DND-41 (cell line): ENCODE measurements at regions not wholly inside any gene's neighbourhood (a gene's known extent, or its start where the extent isn't known, plus 50 kb on each side); places are given as distances from the start of the nearest gene placed in this dataset.

Source experiments
- ATAC-seq: fragments of 200-7000 bp; cut with Tn5 transposase; 3 replicates; pipeline ENCODE4 v1.9.1; 2021; ENCODE audit warnings: low read depth; ENCODE audit not compliant: insufficient read depth
- DNase-seq: peaks from one replicate; pipeline ENCODE4 v3.0.0-alpha.2; 2020
- H2AFZ ChIP-seq: 2 replicates; pipeline ENCODE4 v1.6.0; 2012; ENCODE audit warnings: low read depth, low read length
- H3K27ac ChIP-seq: 2 replicates; pipeline ENCODE4 v1.5.1; 2012; ENCODE audit warnings: low read length, inconsistent platforms
- H3K27me3 ChIP-seq: fragments of 200-600 bp; sonication (generic); 2 replicates; pipeline ENCODE4 v1.6.0; 2012; ENCODE audit warnings: low read length, mild to moderate bottlenecking, inconsistent platforms; ENCODE audit not compliant: insufficient read depth, poor library complexity
- H3K36me3 ChIP-seq: 2 replicates; pipeline ENCODE4 v1.5.1; 2012; ENCODE audit warnings: low read length, inconsistent platforms; ENCODE audit not compliant: insufficient read depth
- H3K4me1 ChIP-seq: 2 replicates; pipeline ENCODE4 v1.5.1; 2012; ENCODE audit warnings: mild to moderate bottlenecking, low read length; ENCODE audit not compliant: insufficient read depth
- H3K4me2 ChIP-seq: 2 replicates; pipeline ENCODE4 v1.6.0; 2012; ENCODE audit warnings: mild to moderate bottlenecking, moderate library complexity, low read length, inconsistent platforms; ENCODE audit not compliant: insufficient read depth
- H3K4me3 ChIP-seq, 2 experiments: fragments of 200-600 bp in 1 of 2; shearing (Covaris generic) in 1 of 2; 2 replicates each; pipeline ENCODE4 v1.5.1; 2012 to 2016; ENCODE audit warnings: inconsistent platforms in 2 of 2, low read length in 2 of 2, mild to moderate bottlenecking in 2 of 2, low read depth in 1 of 2, moderate library complexity in 1 of 2
- H3K79me2 ChIP-seq: 2 replicates; pipeline ENCODE4 v1.6.0; 2012; ENCODE audit warnings: low read length, inconsistent platforms; ENCODE audit not compliant: insufficient read depth
- H3K9ac ChIP-seq: 2 replicates; pipeline ENCODE4 v1.6.0; 2012; ENCODE audit warnings: low read depth, mild to moderate bottlenecking, inconsistent platforms, low read length, moderate library complexity
- H3K9me3 ChIP-seq: 2 replicates; pipeline ENCODE4 v1.5.1; 2012; ENCODE audit warnings: low read length, moderate library complexity, mild to moderate bottlenecking, inconsistent platforms; ENCODE audit not compliant: insufficient read depth, severe bottlenecking
- H4K20me1 ChIP-seq: 2 replicates; pipeline ENCODE4 v1.6.0; 2012; ENCODE audit warnings: low read length; ENCODE audit not compliant: insufficient read depth
- EZH2 ChIP-seq: IDR thresholded peaks from 3 replicates; pipeline ENCODE4 v1.6.1; 2012; ENCODE audit warnings: borderline replicate concordance, low read depth, mild to moderate bottlenecking, moderate library complexity, low read length, inconsistent platforms; ENCODE audit not compliant: severe bottlenecking
- TF ChIP-seq, protein P1 (sequence below): IDR thresholded peaks from 2 replicates; pipeline ENCODE4 v1.5.1; 2012; ENCODE audit warnings: borderline replicate concordance, low read length, moderate library complexity, mild to moderate bottlenecking; ENCODE audit not compliant: poor library complexity, severe bottlenecking; ENCODE audit errors: extremely low read depth

DNA sequence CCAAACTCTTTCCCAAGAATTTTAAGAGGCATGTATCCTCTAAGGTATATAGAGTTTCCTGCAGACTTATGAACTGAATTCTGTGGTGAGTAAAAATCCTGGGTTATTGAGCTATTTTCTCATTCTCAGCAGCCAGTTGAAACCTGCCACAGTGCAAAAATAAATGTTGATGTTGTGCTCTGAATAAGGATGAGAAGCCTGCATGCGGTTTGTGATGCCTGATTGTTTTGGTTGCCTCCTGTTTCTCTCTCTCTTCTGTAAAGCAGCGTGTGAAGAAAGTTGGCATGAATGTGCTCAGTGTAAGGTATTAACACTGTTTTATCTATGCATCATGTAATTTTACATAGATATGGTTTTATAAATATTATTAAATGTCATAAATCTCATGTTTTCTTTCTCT lies 452.6 kb downstream of the CDH2 start:
- Histone ChIP-seq H2AFZ (no peak overlapping the region), H3K79me2 (no peaks in the 10 kb centered on the region), H3K4me2 (no peak overlapping the region), H3K9me3 (peaks cover 20% of the 10 kb centered on the region), H3K27me3 (no peaks in the 10 kb centered on the region), H3K27ac (no peak overlapping the region), H4K20me1 (no peaks in the 10 kb centered on the region), H3K4me3 (no peak overlapping the region), H3K36me3 (no peaks in the 10 kb centered on the region), H3K4me1 (no peaks in the 10 kb centered on the region), H3K9ac (no peak overlapping the region)
- ATAC-seq (no peak), DNase-seq (no peak)
- no peak for TF ChIP-seq EZH2
- TF ChIP-seq, protein P1, sequence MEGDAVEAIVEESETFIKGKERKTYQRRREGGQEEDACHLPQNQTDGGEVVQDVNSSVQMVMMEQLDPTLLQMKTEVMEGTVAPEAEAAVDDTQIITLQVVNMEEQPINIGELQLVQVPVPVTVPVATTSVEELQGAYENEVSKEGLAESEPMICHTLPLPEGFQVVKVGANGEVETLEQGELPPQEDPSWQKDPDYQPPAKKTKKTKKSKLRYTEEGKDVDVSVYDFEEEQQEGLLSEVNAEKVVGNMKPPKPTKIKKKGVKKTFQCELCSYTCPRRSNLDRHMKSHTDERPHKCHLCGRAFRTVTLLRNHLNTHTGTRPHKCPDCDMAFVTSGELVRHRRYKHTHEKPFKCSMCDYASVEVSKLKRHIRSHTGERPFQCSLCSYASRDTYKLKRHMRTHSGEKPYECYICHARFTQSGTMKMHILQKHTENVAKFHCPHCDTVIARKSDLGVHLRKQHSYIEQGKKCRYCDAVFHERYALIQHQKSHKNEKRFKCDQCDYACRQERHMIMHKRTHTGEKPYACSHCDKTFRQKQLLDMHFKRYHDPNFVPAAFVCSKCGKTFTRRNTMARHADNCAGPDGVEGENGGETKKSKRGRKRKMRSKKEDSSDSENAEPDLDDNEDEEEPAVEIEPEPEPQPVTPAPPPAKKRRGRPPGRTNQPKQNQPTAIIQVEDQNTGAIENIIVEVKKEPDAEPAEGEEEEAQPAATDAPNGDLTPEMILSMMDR = no peak

DNA sequence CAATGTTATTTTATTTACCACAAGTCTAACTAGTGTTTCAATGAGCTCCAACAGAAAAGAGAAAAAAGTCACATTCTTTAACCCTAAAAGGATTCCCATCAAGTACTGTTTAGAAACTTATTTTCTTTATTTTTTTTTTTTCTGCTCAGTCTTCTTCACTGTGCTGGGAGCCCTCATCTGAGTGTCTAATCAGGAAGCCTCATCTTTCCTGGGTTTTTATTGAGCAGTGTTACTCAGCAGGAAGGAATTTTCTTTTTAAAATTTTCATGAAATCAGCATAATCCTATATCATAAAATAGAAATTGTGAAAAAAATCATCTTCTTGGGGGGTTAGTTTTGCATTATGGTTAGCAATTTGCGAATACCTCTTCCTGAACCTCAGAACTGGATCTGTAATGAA lies 453.8 kb downstream of the CDH2 start:
- H3K9ac ChIP-seq = no peak overlapping the region
- H3K36me3 ChIP-seq = no peaks in the 10 kb centered on the region
- H3K9me3 ChIP-seq = peaks cover 8% of the 10 kb centered on the region
- DNase-seq (no peak), ATAC-seq (no peak)
- no peaks in the 10 kb centered on the region for H4K20me1 ChIP-seq
- no peak for TF ChIP-seq EZH2
- no peak overlapping the region for H2AFZ ChIP-seq
- no peak overlapping the region for H3K4me3 ChIP-seq
- no peak overlapping the region for H3K4me2 ChIP-seq
- H3K79me2 ChIP-seq = no peaks in the 10 kb centered on the region
- H3K4me1 ChIP-seq = no peaks in the 10 kb centered on the region
- H3K27me3 ChIP-seq = no peaks in the 10 kb centered on the region
- no peak overlapping the region for H3K27ac ChIP-seq

DNA sequence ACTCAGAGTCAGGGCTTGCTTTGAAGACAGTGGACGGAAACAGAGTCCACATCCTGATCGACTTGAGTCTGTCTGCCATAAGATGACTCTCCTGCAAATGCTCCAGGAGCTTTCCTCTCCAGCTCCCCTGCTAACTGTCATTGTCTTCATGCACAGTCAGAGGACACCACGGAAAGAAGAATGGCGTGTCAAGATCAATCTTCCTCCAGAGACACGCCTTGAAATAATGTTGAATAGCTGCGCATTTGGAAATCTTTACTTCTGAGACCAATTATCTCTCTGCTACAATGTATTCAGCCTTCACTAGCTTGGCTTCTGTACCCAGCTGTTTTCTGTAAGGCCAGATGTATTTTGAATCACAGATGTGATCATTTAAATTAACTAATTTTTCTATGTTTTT lies 457.2 kb downstream of the CDH2 start:
- H3K4me1 ChIP-seq = peaks cover 11% of the 10 kb centered on the region; the same call in 1 of the 2 replicates
- no peaks in the 10 kb centered on the region for H3K9me3 ChIP-seq
- no peaks in the 10 kb centered on the region for H3K79me2 ChIP-seq
- H3K4me2 ChIP-seq = no peak overlapping the region
- H3K27ac ChIP-seq = no peak overlapping the region
- H3K4me3 ChIP-seq = no peak overlapping the region
- no peaks in the 10 kb centered on the region for H4K20me1 ChIP-seq
- no peaks in the 10 kb centered on the region for H3K36me3 ChIP-seq
- DNase-seq (no peak), ATAC-seq (no peak)
- TF ChIP-seq EZH2 = no peak
- TF ChIP-seq, protein P1 = no peak
- no peak overlapping the region for H2AFZ ChIP-seq
- no peaks in the 10 kb centered on the region for H3K27me3 ChIP-seq
- no peak overlapping the region for H3K9ac ChIP-seq

DNA sequence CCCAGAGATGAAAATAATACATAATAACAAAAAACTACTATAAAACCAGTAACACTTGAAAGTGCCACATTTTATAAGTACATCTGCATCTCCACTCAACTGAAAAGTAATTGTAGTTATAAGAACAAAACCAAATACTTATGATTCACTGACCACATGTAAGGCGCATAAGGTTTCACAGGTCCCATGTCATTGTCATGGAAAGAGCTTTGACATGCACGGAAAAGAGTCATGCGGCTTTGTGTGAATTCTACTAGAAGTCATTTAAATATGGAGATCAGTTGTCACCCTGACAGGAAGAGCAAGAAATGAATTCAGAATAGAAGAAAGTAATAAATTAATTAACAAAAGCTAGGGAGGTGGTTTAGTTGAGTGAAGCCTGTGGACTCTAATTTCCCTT lies 459.1 kb downstream of the CDH2 start:
- TF ChIP-seq, protein P1 = no peak
- no peak for TF ChIP-seq EZH2
- no peaks in the 10 kb centered on the region for H4K20me1 ChIP-seq
- no peak overlapping the region for H3K27ac ChIP-seq
- DNase-seq (no peak), ATAC-seq (no peak)
- H3K79me2 ChIP-seq = no peaks in the 10 kb centered on the region
- no peaks in the 10 kb centered on the region for H3K36me3 ChIP-seq
- H3K4me2 ChIP-seq = no peak overlapping the region
- H2AFZ ChIP-seq = no peak overlapping the region
- H3K4me3 ChIP-seq = no peak overlapping the region
- H3K9me3 ChIP-seq = no peaks in the 10 kb centered on the region
- H3K9ac ChIP-seq = no peak overlapping the region
- H3K27me3 ChIP-seq = no peaks in the 10 kb centered on the region
- peaks cover 11% of the 10 kb centered on the region; the same call in 1 of the 2 replicates for H3K4me1 ChIP-seq
